Stimulated activated CD4-positive, alpha-beta T cell treated with anti-CD3 and anti-CD28 coated beads, Interleukin-12 subunit alpha, Interleukin-12 subunit beta, amount 100 ng/mL, for 4 hours (primary cell): ENCODE measurements at regions not wholly inside any gene's neighbourhood (a gene's known extent, or its start where the extent isn't known, plus 50 kb on each side); places are given as distances from the start of the nearest gene placed in this dataset.
"Not testable (repeated sequence)": the region's sequence is repeated elsewhere in the genome, so short reads cannot be mapped to it uniquely, and the experiment has no call there.

Experiments
- DNase-seq: peaks from one replicate; pipeline ENCODE4 v3.0.0-alpha.2; 2020

DNA sequence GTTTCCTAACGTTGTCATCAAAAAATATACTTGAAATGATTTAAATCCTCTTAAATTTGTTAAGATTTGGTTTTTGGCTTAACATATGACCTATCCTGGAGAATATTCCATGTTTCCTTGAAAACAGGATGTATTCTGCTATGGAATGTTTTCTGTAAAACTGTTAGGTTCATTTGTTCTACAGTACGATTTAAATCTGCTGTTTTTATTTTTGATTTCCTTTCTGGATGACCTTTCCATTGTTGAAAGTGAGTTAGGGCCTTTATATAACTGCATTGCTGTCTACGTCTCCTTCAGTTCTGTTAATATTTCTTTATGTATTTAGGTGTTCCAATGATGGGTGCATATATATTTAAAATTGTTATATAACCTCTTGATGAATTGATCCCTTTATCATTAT, 465.3 kb upstream of the ALCAM start:
- DNase-seq: no peak

DNA sequence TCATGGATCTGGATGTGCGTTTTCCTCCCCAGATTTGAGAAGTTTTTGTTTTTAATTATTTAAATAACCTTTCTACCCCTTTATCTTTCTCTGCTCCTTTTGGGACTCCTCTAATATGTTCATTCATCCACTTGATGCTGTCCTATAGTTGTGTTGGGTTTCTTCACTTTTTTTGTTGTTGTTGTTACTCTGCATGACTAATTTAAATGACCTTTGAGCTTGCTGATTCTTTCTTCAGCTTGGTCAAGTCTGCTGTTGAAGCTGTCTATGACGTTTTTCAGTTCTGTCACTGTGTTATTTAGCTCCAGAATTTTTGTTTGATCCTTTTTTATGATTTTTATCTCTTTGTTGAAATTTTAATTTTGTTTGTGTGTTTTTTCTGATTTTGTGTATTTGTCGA, 463.6 kb upstream of the ALCAM start:
- DNase-seq: no peak

DNA sequence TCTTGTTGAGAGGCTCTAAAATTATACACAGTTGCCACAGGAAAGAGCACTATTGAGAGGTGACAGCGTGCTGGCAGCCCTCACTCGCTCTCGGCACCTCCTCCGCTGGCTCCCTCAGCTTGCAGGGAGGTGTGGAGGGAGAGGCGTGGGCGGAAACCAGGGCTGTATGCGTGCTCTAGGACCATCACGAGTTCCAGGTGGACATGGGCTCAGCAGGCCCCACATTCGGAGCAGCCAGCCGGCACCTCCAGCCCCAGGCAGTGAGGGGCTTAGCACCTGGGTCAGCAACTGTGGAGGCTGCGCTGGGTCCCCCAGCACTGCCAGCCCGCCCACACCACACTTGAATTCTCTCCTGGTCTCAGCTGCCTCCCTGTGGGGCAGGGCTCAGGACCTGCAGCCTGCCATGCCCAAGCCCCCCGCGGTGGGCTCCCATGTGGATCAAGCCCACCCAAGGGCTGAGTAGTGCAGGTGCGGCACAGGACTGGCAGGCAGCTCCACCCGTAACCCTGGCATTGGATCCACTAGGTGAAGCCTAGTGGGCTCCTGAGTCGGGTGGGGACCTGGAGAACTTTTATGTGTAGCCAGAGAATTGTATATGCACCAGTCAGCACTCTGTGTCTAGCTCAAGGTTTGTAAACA, 460.6 kb upstream of the ALCAM start:
- DNase-seq: no peak

DNA sequence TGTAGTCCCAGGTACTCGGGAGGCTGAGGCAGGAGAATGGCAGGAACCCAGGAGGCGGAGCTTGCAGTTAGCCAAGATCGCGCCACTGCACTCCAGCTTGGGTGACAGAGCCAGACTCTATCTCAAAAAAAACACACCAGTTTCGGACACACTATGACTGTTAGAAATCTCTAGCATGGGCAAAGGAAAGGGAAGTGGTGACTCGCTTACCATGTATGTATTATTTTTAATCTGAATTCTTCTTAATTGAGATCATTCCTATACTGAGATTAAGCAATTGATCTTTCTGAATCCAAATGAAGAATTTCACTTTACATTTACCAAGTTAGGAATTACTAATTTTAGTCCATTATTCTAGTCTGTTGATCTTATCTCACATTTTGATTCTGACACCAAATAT, 459.2 kb upstream of the ALCAM start:
- no peak for DNase-seq

DNA sequence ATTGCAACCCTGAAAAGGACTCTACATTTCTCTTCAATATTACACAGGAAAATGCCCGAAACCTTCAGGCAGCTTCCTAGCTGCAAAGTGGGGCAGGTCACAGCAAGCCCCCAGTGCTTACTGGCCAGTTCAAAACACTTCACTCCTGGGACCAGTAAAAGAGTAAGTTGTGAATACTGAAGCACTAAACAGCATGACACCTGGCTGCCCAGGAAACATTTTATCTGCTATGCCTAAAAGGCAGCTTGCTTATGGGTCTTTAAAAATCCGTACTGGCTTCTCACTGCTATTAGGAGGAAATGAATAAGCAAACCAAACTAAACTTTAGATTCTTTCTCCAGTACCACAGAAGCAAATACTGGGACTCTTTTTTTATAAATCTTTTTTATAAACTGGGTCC, 457.9 kb upstream of the ALCAM start:
- DNase-seq: no peak

DNA sequence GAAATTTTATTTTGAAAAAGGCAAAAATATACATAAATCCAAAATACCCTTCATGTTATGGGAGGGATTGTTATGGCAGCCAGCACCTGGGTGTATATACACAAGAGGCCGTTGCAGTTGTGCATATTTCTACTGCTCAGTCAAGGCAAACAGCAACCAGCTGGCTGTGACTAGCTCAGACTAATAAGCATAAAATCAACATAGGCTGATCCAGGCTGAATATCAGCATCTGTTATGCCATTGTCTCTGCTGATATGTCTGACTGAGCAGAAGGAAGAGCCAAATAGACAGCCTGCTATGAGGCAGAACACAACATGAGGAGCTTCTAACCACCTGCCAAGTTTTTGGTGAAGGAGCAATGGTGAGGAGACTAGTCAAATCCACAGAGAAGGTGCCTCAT, 457.5 kb upstream of the ALCAM start:
- DNase-seq: no peak

- no peak for DNase-seq
Observed at GRCh38 chr3:104909721-104910120, 457.0 kb upstream of the ALCAM start.

DNA sequence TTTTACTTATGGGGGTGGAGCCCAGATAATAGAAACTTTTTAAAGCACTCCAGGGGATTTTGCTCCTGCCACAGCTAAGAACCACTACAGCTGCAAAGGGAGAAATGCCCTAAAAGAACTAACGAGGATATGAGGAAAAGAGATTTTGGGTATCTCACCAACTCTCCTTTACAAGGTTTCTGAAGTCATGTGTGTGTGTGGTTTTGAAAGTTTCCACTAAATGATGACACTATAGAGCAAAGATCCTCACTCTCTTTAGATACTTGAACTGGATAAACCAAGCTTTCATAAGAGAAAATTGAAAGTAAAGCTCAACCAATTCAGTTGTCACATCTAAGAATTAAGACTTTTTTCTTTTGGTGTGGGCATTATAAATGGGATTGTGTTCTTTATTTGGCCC, 455.3 kb upstream of the ALCAM start:
- no peak for DNase-seq

DNA sequence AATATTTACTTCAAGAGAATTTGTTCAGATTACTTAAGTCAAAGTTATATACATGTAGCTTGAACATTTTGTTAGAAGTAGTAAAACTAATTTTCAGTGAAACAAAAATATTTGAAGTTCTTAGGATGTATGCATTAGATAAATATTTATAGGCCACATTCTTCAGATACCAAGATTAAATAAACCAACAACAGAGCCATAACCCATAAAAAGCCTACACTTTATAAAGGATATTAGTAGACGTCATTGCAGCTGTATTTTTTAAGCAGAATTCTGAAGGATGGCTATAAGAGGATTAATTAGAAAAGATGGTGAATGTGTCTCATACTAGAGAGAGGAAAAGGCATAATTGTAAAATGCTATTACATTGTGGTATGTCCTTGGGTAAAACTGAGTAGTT, 449.7 kb upstream of the ALCAM start:
- no peak for DNase-seq

GRCh38 chr3:104920512-104920911, 446.2 kb upstream of the ALCAM start:
- DNase-seq: no peak

DNA sequence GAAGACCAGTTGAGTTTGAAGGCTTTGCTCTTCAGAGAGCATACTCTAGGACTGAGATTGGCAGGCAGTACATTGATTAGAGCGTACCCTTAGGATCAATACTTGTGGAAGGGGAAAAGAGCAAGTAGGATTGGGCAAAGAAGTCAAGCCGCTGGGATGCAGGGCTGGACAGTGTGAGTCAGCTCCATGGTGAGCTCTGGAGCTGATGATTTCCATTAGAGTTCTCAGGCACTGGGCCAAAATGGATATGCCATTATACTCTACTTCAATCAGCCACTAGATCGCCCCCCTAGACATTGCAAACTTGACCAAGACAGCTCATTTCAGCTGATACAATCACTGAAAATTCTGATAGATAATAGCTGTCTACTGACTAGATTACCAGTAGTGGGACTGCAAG, 432.7 kb upstream of the ALCAM start:
- no peak for DNase-seq

- DNase-seq: no peak
Observed at GRCh38 chr3:104935613-104936012, 431.1 kb upstream of the ALCAM start.

DNA sequence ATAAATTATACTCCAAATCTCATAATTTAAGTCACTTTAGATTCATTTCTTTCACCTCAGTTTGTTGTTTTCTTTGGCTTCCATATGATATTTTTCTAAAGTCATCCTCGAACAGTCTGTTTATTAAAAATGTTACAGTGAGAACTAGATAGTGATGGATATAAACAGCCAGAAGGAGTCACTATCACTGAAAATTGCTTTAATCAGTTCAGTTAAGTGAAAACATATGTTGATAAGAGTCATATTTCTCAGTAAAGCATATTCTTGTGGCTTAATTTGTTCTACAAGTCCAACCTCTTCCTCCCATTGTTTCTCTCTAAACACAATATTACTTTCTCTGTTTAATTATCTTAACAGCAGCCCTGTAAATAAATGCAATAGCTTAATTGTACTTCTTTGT, 427.5 kb upstream of the ALCAM start:
- DNase-seq: no peak

- DNase-seq: no peak
Observed at GRCh38 chr3:104941785-104942184, 424.9 kb upstream of the ALCAM start.

DNA sequence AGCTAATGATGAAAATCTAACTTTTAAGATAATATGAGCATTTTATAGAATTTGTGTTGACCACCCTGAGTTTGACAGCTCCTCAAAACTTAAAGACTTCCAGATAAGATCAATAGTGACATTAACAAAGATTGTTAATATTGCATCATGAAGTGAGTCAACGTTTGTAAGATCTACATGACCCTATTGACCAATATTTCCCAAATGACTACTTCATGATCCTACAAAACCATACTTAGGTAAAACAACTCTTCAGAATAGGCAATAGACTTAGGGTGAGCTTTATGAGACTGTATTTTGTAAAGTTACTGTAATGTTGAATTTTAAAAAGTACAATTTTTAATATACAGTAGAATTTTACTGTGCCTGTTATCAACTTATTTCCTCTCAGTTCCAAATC, 422.7 kb upstream of the ALCAM start:
- DNase-seq: no peak

DNA sequence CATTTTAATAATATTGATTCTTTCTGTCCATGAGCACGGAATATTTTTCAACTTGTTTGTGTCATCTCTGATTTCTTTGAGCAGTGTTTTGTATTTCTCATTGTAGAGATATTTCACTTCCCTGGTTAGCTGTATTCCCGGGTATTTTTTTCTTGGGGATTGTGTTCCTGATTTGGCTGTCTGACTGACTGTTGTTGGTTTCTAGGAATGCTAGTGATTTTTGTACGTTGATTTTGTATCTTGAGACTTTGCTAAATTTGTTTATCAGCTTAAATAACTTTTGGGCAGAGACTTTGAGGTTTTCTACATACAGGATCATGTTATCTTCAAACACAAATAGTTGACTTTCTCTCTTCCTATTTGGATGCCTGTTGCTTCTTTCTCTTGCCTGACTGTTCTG, 418.8 kb upstream of the ALCAM start:
- DNase-seq: no peak

- DNase-seq: not testable (repeated sequence)
Observed at GRCh38 chr3:104949810-104950209, 416.9 kb upstream of the ALCAM start.

GRCh38 chr3:104951426-104951825, 415.3 kb upstream of the ALCAM start:
- no peak for DNase-seq

GRCh38 chr3:104952146-104952972, 414.4 kb upstream of the ALCAM start:
- no peak for DNase-seq

DNA sequence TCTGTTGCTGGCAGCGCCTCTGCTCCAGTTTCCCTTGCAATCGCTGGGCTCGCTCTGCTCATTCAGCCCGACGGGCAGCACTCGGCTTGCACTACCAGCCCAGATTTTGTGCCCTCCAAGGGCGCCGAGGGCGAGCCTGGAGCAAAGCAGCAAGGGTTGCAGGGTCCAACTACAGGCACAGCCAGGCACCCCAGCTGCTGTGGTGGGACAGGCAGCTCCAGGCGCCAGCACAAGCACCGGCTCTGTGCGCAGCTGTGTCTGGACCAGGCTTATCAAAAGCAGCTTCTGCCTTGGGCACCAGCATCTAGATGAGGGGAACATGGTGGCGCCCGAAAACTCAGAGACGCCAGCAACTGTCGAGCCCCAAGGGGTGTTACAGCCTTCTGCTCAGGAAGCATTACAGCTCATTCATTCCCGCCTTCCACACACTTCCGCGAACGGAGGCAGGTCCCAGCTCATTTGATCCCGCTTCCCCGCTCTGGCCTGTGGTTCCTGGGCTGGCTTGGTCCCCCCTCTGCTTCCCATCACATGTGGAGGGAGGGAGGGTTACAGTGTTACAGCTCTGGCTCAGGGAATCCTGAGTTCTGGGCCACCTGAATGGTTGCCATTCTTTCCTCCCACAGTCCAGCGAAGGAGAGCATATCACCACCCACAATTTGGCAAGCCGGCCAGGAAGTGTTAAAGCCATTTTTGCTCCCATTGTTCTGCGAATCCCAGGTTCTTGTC, 409.9 kb upstream of the ALCAM start:
- no peak for DNase-seq

DNA sequence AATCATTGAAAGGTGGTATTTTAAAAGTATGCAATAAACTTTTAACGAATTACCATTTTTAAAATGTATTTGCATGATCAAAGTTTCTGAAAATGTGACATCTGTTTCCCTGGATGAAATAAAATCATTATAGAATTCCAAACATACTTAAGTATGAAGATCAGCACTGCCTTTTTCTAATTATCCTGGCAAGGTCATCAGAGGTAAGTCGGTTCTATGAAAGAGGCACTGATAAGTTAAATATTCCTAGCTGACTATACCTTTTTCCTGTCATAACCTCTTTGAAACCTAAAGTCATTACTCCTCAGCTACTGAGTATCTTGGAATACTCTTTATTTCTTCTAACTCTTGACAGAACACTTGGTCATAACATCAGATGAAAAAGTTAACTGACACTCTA, 406.1 kb upstream of the ALCAM start:
- no peak for DNase-seq

DNA sequence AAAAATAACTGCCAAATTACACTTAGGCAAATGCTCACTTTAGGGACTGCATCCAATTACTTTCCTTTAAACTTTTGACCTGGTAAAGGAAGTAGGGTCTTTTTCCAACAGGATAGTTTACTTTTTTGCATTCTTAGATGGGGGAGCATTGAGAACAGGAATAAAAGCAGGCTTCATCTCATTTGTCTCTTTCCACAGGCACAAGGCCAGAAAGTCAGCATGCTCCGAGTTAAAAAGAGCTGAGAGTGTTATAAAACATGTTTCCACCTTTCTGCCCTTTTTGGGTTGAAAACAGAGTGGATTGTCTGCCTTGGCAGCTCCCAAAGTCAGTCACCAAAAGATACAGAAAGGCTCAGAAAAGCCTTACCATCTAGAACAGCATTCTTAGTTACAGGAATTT, 404.9 kb upstream of the ALCAM start:
- no peak for DNase-seq

GRCh38 chr3:104974316-104974715, 392.4 kb upstream of the ALCAM start:
- no peak for DNase-seq

GRCh38 chr3:104977719-104978118, 389.0 kb upstream of the ALCAM start:
- no peak for DNase-seq
